ENCODE measurements at regions not wholly inside any gene's neighbourhood (a gene's known extent, or its start where the extent isn't known, plus 50 kb on each side); places are given as distances from the start of the nearest gene placed in this dataset.

- no peak for TF ChIP-seq CTCF (IDR thresholded peaks at IDR 0.05; ENCODE audit: low read depth, low read length)
- DNase-seq (ENCODE audit: extremely low read depth, low read depth) = no peak
These were observed 98.1 kb upstream of the GJB5 start for GRCh38 chr1:34656731-34657130.

DNA sequence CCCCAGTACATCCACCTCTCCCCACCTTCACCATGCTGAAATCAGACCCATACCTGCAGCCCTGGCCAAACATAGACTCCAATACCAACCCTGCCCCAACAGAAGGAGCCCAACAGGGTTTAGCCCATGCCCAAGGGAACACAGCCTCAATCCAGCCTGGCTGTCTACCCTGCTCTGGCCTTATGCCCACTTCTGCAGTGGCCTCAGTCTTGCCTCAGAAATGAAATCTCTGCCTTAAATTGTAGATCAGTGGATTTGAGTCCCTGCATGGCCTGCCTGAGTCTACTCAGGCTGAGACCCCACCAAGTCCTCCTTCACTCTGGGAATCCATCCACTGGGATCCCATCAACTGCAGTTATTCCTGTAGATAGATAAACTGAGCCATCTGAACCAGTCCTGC lies 97.6 kb upstream of the GJB5 start:
- no peak for DNase-seq (ENCODE audit: extremely low read depth, low read depth)
- no peak for TF ChIP-seq CTCF (IDR thresholded peaks at IDR 0.05; ENCODE audit: low read depth, low read length)

- TF ChIP-seq CTCF (IDR thresholded peaks at IDR 0.05; ENCODE audit: low read depth, low read length) = no peak
- DNase-seq (ENCODE audit: extremely low read depth, low read depth) = no peak
These were observed 97.0 kb upstream of the GJB5 start for GRCh38 chr1:34657849-34658248.

DNA sequence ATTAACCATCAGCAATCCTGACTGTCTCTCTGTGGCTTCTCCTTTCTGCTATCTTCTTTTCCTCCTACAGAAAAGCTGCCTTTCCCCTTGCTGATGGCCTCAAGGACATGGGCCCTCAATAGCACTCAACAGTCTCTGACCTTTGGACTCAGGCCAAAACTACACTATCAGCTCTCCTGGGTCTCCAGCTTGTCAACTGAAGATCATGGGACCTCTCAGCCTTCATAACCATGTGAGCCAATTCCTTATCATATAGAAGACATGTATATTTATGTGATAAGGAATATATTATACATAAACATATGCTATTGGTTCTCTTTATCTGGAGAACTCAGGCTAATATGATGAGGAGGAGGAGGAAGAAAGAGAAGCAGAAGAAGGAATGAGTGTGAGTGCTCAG lies 91.8 kb upstream of the GJB5 start:
- no peak for TF ChIP-seq CTCF (IDR thresholded peaks at IDR 0.05; ENCODE audit: low read depth, low read length)
- no peak for DNase-seq (ENCODE audit: extremely low read depth, low read depth)

- TF ChIP-seq CTCF (IDR thresholded peaks at IDR 0.05; ENCODE audit: low read depth, low read length) = no peak
- DNase-seq (ENCODE audit: extremely low read depth, low read depth) = no peak
These were observed 86.8 kb upstream of the GJB5 start for GRCh38 chr1:34668063-34668462.

DNA sequence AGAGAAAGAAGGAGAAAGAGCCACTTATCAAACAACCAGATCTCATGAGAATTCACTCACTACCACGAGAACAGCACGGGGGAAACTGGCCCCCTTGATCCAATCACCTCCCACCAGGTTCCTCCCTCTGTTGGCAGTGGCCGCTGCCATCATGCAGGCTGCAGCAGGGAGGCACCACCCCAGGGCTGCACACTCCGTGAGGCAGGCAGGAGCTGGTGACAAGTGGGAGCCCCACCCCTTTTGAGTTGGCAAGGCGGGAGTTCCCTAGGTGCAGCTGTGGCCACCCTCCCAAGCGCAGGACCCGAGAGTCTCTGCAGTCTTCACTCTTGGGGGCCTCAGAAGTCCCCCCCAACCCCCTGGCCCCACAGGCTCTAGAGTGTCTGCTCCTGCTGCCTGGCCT lies 83.9 kb upstream of the GJB5 start:
- TF ChIP-seq CTCF (IDR thresholded peaks at IDR 0.05; ENCODE audit: low read depth, low read length) = no peak
- DNase-seq (ENCODE audit: extremely low read depth, low read depth) = no peak

DNA sequence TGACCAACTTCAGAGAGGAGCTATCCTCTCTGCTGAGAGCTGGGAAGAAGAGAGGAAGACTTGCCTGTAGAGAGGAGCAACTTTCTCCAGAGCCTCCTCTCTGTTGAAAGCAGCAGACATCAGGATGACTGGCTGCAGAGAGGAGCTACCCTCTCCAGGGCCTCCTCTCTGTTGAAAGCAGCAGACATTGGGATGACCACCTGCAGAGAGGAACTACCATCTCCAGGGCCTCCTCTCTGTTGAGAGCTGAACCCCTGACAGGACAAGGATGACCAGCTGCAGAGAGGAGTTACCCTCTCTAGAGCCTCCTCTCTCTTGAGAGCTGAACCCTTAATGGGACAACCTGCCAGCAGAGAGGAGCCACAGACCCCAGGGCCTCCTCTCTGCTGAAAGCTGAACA lies 83.0 kb upstream of the GJB5 start:
- no peak for DNase-seq (ENCODE audit: extremely low read depth, low read depth)
- no peak for TF ChIP-seq CTCF (IDR thresholded peaks at IDR 0.05; ENCODE audit: low read depth, low read length)
